ENCODE measurements at regions not wholly inside any gene's neighbourhood (a gene's known extent, or its start where the extent isn't known, plus 50 kb on each side); places are given as distances from the start of the nearest gene placed in this dataset.

- H2BK20ac ChIP-seq (ENCODE audit: low read length) = no peak overlapping the region
- 0 out of 2 replicates have a peak overlapping the region, but pooled peaks have one; percentile 70 for H2AK5ac ChIP-seq (ENCODE audit: low read depth, low read length)
- POLR2A ChIA-PET (ENCODE audit: partially characterized antibody) = no interaction called here
- H2BK120ac ChIP-seq (replicated peaks; ENCODE audit: low read depth, low read length) = no peak overlapping the region
- no peaks in the 10 kb centered on the region for H3K79me2 ChIP-seq (ENCODE audit: control insufficient read depth in 1 of 2, insufficient read depth in 2 of 2, low read length in 2 of 2)
- H2BK12ac ChIP-seq (ENCODE audit: low read depth, low read length) = no peak overlapping the region
- H4K20me1 ChIP-seq (replicated peaks in 1 of 2; ENCODE audit: control insufficient read depth in 1 of 2, insufficient read depth in 2 of 2, low read length in 2 of 2) = no peaks in the 10 kb centered on the region
- peaks cover 0 to 3% (median 1%) of the 10 kb centered on the region in 4 experiments; a peak in 5 of 7 replicates for H3K4me1 ChIP-seq (replicated peaks in 1 of 4; ENCODE audit: control insufficient read depth in 3 of 4, insufficient read depth in 4 of 4, low read length in 3 of 4)
- H3K27ac ChIP-seq (ENCODE audit: low read depth, low read length) = no peak overlapping the region
- H3K18ac ChIP-seq (ENCODE audit: extremely low read depth, low read length) = no peak overlapping the region
- no peak overlapping the region for H3K9ac ChIP-seq (replicated peaks in 1 of 4; ENCODE audit: extremely low read depth in 1 of 4, low read depth in 3 of 4, low read length in 3 of 4)
- DNase-seq (ENCODE audit: low read depth in 1 of 2, low spot score in 2 of 2) (no peak), FAIRE-seq (no peak)
- 85% methylated on average over 5 of the region's 5 CpGs; no CpG with 5 or more reads in 1 of the 2 experiments for WGBS, 2 experiments (ENCODE audit: extremely low coverage in 1 of 2, insufficient coverage in 1 of 2, insufficient read length in 1 of 2, insufficient replicate concordance in 2 of 2, low coverage in 1 of 2, low lambda C conversion rate in 2 of 2, missing lambda C conversion rate in 1 of 2)
- no peak overlapping the region for H3K4ac ChIP-seq (replicated peaks; ENCODE audit: insufficient read length, low read depth, low read length)
- H3K79me1 ChIP-seq (ENCODE audit: low read depth, low read length) = no peaks in the 10 kb centered on the region
- no peak overlapping the region for H3K4me2 ChIP-seq (ENCODE audit: insufficient read depth in 1 of 2, low read depth in 2 of 2, low read length in 2 of 2)
- no peak overlapping the region for H2AFZ ChIP-seq (ENCODE audit: low read length)
- no peak overlapping the region for H2BK5ac ChIP-seq (ENCODE audit: low read depth, low read length)
- H2BK15ac ChIP-seq (ENCODE audit: low read length) = no peak overlapping the region
- no peak overlapping the region for H3K14ac ChIP-seq (ENCODE audit: insufficient read length)
- no peaks in the 10 kb centered on the region for H3K23me2 ChIP-seq (ENCODE audit: low read depth, low read length)
- no peak overlapping the region for H3K23ac ChIP-seq (ENCODE audit: insufficient read length)
- no peak overlapping the region for H3K4me3 ChIP-seq (ENCODE audit: extremely low read depth in 1 of 4, insufficient read depth in 2 of 4, low read depth in 3 of 4, low read length in 4 of 4)
- no peak overlapping the region for H3K56ac ChIP-seq (replicated peaks; ENCODE audit: insufficient read length, low read depth, low read length)
- H3K36me3 ChIP-seq (ENCODE audit: control insufficient read depth in 2 of 4, insufficient read depth in 4 of 4, low read length in 3 of 4) = no peaks in the 10 kb centered on the region
- H3K9me3 ChIP-seq (ENCODE audit: insufficient read depth in 2 of 2, low read depth in 1 of 2, low read length in 1 of 2) = no peaks in the 10 kb centered on the region
- no peak overlapping the region for H4K5ac ChIP-seq (ENCODE audit: insufficient read length, low read depth, low read length)
- no peak overlapping the region for H4K8ac ChIP-seq (ENCODE audit: extremely low read depth, insufficient read depth, low read length)
- no peaks in the 10 kb centered on the region; a peak in 1 of 7 replicates for H3K27me3 ChIP-seq (replicated peaks in 1 of 4; ENCODE audit: control insufficient read depth in 3 of 4, extremely low read depth in 1 of 4, insufficient read depth in 3 of 4, low read length in 3 of 4)
- no peak overlapping the region for H4K91ac ChIP-seq (replicated peaks; ENCODE audit: insufficient read length, low read length)
- CTCF ChIA-PET (ENCODE audit: partially characterized antibody) = no interaction called here
- no peak for TF ChIP-seq KDM1A (IDR thresholded peaks at IDR 0.05; ENCODE audit: borderline replicate concordance, low read length)
- no peak for TF ChIP-seq POLR2A (IDR thresholded peaks at IDR 0.05; ENCODE audit: control extremely low read depth in 1 of 2, low read depth in 2 of 2, low read length in 2 of 2)
- no peak for TF ChIP-seq PHF8 (conservative IDR thresholded peaks at IDR 0.05; ENCODE audit: low read depth, low read length)
- no peak for TF ChIP-seq NRF1 (IDR thresholded peaks at IDR 0.05; ENCODE audit: low read depth, low read length)
- no peak for TF ChIP-seq ATF2 (IDR thresholded peaks at IDR 0.05; ENCODE audit: low read length)
- TF ChIP-seq CBX8 (IDR thresholded peaks at IDR 0.05; ENCODE audit: borderline replicate concordance, low read depth, low read length) = no peak
- no peak for TF ChIP-seq USF2 (IDR thresholded peaks at IDR 0.05; ENCODE audit: low read length)
- TF ChIP-seq RNF2 (IDR thresholded peaks at IDR 0.05; ENCODE audit: borderline replicate concordance, low read depth, low read length, missing control alignments, poor library complexity, severe bottlenecking) = no peak
- TF ChIP-seq KDM5A (IDR thresholded peaks at IDR 0.05; ENCODE audit: low read length) = no peak
- no peak for TF ChIP-seq FOSL1 (IDR thresholded peaks at IDR 0.05; ENCODE audit: insufficient read depth, low read depth, low read length)
- TF ChIP-seq RBBP5 (IDR thresholded peaks at IDR 0.05; ENCODE audit: borderline replicate concordance, low read depth, low read length) = no peak
Measured at GRCh38 chr20:57805747-57806146, 95.9 kb upstream of the PMEPA1 start.

Data from H1 (cell line).